Liver (tissue), 8 donors: ENCODE measurements at regions not wholly inside any gene's neighbourhood (a gene's known extent, or its start where the extent isn't known, plus 50 kb on each side); places are given as distances from the start of the nearest gene placed in this dataset.

ENCODE experiments used
- DNase-seq: peaks from one replicate; pipeline ENCODE4 v3.0.0-alpha.2; 2017; ENCODE audit warnings: low spot score
- H3K27ac ChIP-seq, 2 donors: one replicate each; pipeline ENCODE4 v1.7.0; 2013; ENCODE audit warnings: inconsistent platforms in 2 of 2, low read length in 2 of 2, control low read depth in 1 of 2, low read depth in 1 of 2, mild to moderate bottlenecking in 1 of 2
- H3K27me3 ChIP-seq, 4 donors: one replicate each; pipeline versions ENCODE4 v1.6.1 to v1.7.0; 2013; ENCODE audit warnings: low read length in 3 of 4, inconsistent platforms in 1 of 4, mild to moderate bottlenecking in 1 of 4, moderate library complexity in 1 of 4; ENCODE audit not compliant: control insufficient read depth in 4 of 4, insufficient read depth in 4 of 4
- H3K36me3 ChIP-seq, 4 donors: one replicate each; pipeline versions ENCODE4 v1.6.1 to v1.7.0; 2013; ENCODE audit warnings: low read length in 3 of 4, mild to moderate bottlenecking in 3 of 4, low read depth in 1 of 4, moderate library complexity in 1 of 4; ENCODE audit not compliant: control insufficient read depth in 4 of 4, insufficient read depth in 3 of 4
- H3K4me1 ChIP-seq, 4 donors: one replicate each; pipeline versions ENCODE4 v1.6.1 to v1.7.0; 2013; ENCODE audit warnings: low read length in 3 of 4, mild to moderate bottlenecking in 3 of 4, moderate library complexity in 1 of 4; ENCODE audit not compliant: control insufficient read depth in 4 of 4, insufficient read depth in 4 of 4
- H3K4me3 ChIP-seq, 3 donors: one replicate each; pipeline versions ENCODE4 v1.6.1 to v1.7.0; 2013; ENCODE audit warnings: low read length in 3 of 3, control low read depth in 1 of 3, low read depth in 1 of 3, mild to moderate bottlenecking in 1 of 3
- H3K9ac ChIP-seq, 2 donors: one replicate each; pipeline ENCODE4 v1.7.0; 2013; ENCODE audit warnings: low read length in 2 of 2, mild to moderate bottlenecking in 2 of 2, moderate library complexity in 2 of 2, control low read depth in 1 of 2, low read depth in 1 of 2
- H3K9me3 ChIP-seq, 4 donors: one replicate each; pipeline versions ENCODE4 v1.6.1 to v1.7.0; 2013; ENCODE audit warnings: low read length in 3 of 4; ENCODE audit not compliant: control insufficient read depth in 4 of 4
- EGR1 ChIP-seq, 2 donors: IDR thresholded peaks; 2 replicates each; pipeline ENCODE4 v1.6.1; 2016 to 2018; ENCODE audit warnings: antibody characterized with exemption in 2 of 2, low read depth in 2 of 2
- FOXA1 ChIP-seq: IDR thresholded peaks from 2 replicates; pipeline ENCODE4 v1.6.1; 2016; ENCODE audit warnings: antibody characterized with exemption
- FOXA2 ChIP-seq: IDR thresholded peaks from 2 replicates; pipeline ENCODE4 v1.6.1; 2016; ENCODE audit warnings: antibody characterized with exemption
- GABPA ChIP-seq, 2 donors: IDR thresholded peaks in 1 of 2; conservative IDR thresholded peaks in 1 of 2; 2 replicates each; pipeline ENCODE4 v1.6.1; 2016; ENCODE audit warnings: antibody characterized with exemption in 2 of 2, mild to moderate bottlenecking in 1 of 2, moderate library complexity in 1 of 2
- HNF4A ChIP-seq, 2 donors: conservative IDR thresholded peaks; 2 replicates each; pipeline ENCODE4 v1.6.1; 2016; ENCODE audit warnings: antibody characterized with exemption in 2 of 2, mild to moderate bottlenecking in 2 of 2
- HNF4G ChIP-seq: IDR thresholded peaks from 2 replicates; pipeline ENCODE4 v1.6.1; 2016; ENCODE audit warnings: antibody characterized with exemption
- JUND ChIP-seq, 2 donors: IDR thresholded peaks; 2 replicates each; pipeline ENCODE4 v1.6.1; 2016; ENCODE audit warnings: antibody characterized with exemption in 2 of 2
- NR2F2 ChIP-seq: IDR thresholded peaks from 2 replicates; pipeline ENCODE4 v1.6.1; 2016; ENCODE audit warnings: antibody characterized with exemption
- RAD21 ChIP-seq, 2 donors: IDR thresholded peaks; 2 replicates each; pipeline ENCODE4 v1.6.1; 2016; ENCODE audit warnings: antibody characterized with exemption in 2 of 2, mild to moderate bottlenecking in 2 of 2
- RXRA ChIP-seq, 2 donors: IDR thresholded peaks; 2 replicates each; pipeline ENCODE4 v1.6.1; 2017 to 2018; ENCODE audit warnings: antibody characterized with exemption in 2 of 2, mild to moderate bottlenecking in 1 of 2
- SP1 ChIP-seq: IDR thresholded peaks from 2 replicates; pipeline ENCODE4 v1.6.1; 2018; ENCODE audit warnings: antibody characterized with exemption, mild to moderate bottlenecking
- TAF1 ChIP-seq: conservative IDR thresholded peaks from 2 replicates; pipeline ENCODE4 v1.6.1; 2016; ENCODE audit warnings: antibody characterized with exemption, mild to moderate bottlenecking
- YY1 ChIP-seq: IDR thresholded peaks from 2 replicates; pipeline ENCODE4 v1.6.1; 2016; ENCODE audit warnings: antibody characterized with exemption, mild to moderate bottlenecking
- WGBS: extraction: QIAGEN DNeasy Blood & Tissue Kit; methylation state at CpG from one replicate; pipeline ENCODE4 v1.1.7; 2013; 5-methylcytosine and 5-hydroxymethylcytosine counted together
- TF ChIP-seq, protein P1 (sequence below): fragments of 150-350 bp; IDR thresholded peaks from 2 replicates; pipeline ENCODE4 v1.5.1; 2017; ENCODE audit warnings: improper control_type of control experiment, low read depth, low read length; ENCODE audit not compliant: missing input control
- TF ChIP-seq, protein P2 (sequence below): IDR thresholded peaks from 2 replicates; pipeline ENCODE4 v1.6.1; 2016; ENCODE audit warnings: antibody characterized with exemption, mild to moderate bottlenecking
- TF ChIP-seq, protein P3 (sequence below): IDR thresholded peaks from 2 replicates; pipeline ENCODE4 v1.6.1; 2016; ENCODE audit warnings: antibody characterized with exemption
- TF ChIP-seq, protein P4 (sequence below): IDR thresholded peaks from 2 replicates; pipeline ENCODE4 v1.6.1; 2016; ENCODE audit warnings: antibody characterized with exemption
- TF ChIP-seq, protein P5 (sequence below): IDR thresholded peaks from 2 replicates; pipeline ENCODE4 v1.6.1; 2016; ENCODE audit warnings: antibody characterized with exemption
- donor health status: healthy.
- donor health status: healthy.
- donor health status: healthy.
- donor health status: healthy.
- donor health status: healthy.

DNA sequence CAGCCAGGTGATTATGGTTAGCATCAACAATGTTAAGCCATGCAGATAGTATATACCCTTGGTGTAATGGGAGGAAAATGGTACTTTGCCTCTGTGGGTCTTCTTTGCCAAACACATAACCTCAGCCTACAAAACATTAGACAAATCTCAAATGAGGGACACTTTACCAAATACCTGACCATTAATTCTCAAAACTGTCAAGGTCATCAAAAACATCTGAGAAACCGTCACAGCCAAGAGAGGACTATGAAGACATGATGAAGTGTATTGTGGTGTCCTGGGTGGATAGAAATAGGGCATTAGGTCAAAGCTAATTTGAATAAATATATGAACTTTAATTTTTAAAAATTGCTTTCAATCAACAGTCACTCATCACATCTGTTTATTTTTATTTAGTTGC lies 1036.1 kb downstream of the AGBL1 start:
- Histone ChIP-seq H3K9ac (no peak overlapping the region), H3K4me3 (no peak overlapping the region), H3K9me3 (no peaks in the 10 kb centered on the region), H3K27me3 (no peaks in the 10 kb centered on the region), H3K36me3 (no peaks in the 10 kb centered on the region), H3K4me1 (no peaks in the 10 kb centered on the region), H3K27ac (no peak overlapping the region)
- WGBS = 79% methylated on average over 1 of the region's 1 CpG
- DNase-seq = no peak
- TF ChIP-seq NR2F2 (no peak), HNF4A (conservative IDR thresholded peaks at IDR 0.05) (no peak), RAD21 (IDR thresholded peaks at IDR 0.05) (no peak), HNF4G (no peak), TAF1 (no peak), JUND (IDR thresholded peaks at IDR 0.05) (no peak), SP1 (no peak), GABPA (IDR thresholded peaks at IDR 0.05 in 1 of 2, conservative IDR thresholded peaks at IDR 0.05 in 1 of 2) (no peak), FOXA1 (no peak), FOXA2 (no peak), RXRA (IDR thresholded peaks at IDR 0.05) (no peak), YY1 (no peak)
- TF ChIP-seq, protein P1, sequence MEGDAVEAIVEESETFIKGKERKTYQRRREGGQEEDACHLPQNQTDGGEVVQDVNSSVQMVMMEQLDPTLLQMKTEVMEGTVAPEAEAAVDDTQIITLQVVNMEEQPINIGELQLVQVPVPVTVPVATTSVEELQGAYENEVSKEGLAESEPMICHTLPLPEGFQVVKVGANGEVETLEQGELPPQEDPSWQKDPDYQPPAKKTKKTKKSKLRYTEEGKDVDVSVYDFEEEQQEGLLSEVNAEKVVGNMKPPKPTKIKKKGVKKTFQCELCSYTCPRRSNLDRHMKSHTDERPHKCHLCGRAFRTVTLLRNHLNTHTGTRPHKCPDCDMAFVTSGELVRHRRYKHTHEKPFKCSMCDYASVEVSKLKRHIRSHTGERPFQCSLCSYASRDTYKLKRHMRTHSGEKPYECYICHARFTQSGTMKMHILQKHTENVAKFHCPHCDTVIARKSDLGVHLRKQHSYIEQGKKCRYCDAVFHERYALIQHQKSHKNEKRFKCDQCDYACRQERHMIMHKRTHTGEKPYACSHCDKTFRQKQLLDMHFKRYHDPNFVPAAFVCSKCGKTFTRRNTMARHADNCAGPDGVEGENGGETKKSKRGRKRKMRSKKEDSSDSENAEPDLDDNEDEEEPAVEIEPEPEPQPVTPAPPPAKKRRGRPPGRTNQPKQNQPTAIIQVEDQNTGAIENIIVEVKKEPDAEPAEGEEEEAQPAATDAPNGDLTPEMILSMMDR = no peak
- TF ChIP-seq, protein P2, sequence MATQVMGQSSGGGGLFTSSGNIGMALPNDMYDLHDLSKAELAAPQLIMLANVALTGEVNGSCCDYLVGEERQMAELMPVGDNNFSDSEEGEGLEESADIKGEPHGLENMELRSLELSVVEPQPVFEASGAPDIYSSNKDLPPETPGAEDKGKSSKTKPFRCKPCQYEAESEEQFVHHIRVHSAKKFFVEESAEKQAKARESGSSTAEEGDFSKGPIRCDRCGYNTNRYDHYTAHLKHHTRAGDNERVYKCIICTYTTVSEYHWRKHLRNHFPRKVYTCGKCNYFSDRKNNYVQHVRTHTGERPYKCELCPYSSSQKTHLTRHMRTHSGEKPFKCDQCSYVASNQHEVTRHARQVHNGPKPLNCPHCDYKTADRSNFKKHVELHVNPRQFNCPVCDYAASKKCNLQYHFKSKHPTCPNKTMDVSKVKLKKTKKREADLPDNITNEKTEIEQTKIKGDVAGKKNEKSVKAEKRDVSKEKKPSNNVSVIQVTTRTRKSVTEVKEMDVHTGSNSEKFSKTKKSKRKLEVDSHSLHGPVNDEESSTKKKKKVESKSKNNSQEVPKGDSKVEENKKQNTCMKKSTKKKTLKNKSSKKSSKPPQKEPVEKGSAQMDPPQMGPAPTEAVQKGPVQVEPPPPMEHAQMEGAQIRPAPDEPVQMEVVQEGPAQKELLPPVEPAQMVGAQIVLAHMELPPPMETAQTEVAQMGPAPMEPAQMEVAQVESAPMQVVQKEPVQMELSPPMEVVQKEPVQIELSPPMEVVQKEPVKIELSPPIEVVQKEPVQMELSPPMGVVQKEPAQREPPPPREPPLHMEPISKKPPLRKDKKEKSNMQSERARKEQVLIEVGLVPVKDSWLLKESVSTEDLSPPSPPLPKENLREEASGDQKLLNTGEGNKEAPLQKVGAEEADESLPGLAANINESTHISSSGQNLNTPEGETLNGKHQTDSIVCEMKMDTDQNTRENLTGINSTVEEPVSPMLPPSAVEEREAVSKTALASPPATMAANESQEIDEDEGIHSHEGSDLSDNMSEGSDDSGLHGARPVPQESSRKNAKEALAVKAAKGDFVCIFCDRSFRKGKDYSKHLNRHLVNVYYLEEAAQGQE = no peak
- TF ChIP-seq, protein P3, sequence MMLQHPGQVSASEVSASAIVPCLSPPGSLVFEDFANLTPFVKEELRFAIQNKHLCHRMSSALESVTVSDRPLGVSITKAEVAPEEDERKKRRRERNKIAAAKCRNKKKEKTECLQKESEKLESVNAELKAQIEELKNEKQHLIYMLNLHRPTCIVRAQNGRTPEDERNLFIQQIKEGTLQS = no peak
- TF ChIP-seq, protein P4, sequence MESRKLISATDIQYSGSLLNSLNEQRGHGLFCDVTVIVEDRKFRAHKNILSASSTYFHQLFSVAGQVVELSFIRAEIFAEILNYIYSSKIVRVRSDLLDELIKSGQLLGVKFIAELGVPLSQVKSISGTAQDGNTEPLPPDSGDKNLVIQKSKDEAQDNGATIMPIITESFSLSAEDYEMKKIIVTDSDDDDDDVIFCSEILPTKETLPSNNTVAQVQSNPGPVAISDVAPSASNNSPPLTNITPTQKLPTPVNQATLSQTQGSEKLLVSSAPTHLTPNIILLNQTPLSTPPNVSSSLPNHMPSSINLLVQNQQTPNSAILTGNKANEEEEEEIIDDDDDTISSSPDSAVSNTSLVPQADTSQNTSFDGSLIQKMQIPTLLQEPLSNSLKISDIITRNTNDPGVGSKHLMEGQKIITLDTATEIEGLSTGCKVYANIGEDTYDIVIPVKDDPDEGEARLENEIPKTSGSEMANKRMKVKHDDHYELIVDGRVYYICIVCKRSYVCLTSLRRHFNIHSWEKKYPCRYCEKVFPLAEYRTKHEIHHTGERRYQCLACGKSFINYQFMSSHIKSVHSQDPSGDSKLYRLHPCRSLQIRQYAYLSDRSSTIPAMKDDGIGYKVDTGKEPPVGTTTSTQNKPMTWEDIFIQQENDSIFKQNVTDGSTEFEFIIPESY = no peak

DNA sequence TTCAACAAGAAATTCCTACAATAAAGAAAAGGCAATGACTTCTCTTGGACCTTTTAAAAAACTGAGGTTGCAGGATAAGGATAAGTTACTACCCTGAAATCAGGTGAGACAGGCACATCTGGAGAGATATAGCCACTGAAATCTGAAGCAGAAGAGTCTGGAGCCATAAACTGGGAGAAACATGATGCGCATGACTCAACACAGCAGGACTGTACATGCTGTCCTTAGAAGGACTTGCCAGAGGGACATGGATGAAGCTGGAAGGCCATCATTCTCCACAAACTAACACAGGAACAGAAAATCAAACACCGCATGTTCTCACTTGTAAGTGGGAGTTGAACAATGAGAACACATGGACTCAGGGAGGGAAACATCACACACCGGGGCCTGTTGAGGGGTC lies 1020.2 kb downstream of the AGBL1 start:
- no peak for DNase-seq
- Histone ChIP-seq H3K4me1 (no peaks in the 10 kb centered on the region), H3K27me3 (no peaks in the 10 kb centered on the region), H3K4me3 (no peak overlapping the region), H3K9ac (no peak overlapping the region), H3K27ac (no peak overlapping the region), H3K36me3 (no peaks in the 10 kb centered on the region), H3K9me3 (peaks cover 2 to 3% (median 2%) of the 10 kb centered on the region in 4 donors)
- 90% methylated on average over 3 of the region's 3 CpGs for WGBS
- TF ChIP-seq, protein P3 = no peak
- TF ChIP-seq HNF4G (no peak), EGR1 (IDR thresholded peaks at IDR 0.05; ENCODE audit: low read depth in 2 of 2) (no peak), RAD21 (IDR thresholded peaks at IDR 0.05) (no peak), RXRA (IDR thresholded peaks at IDR 0.05) (no peak), HNF4A (conservative IDR thresholded peaks at IDR 0.05) (no peak), NR2F2 (no peak), JUND (IDR thresholded peaks at IDR 0.05) (no peak), GABPA (IDR thresholded peaks at IDR 0.05 in 1 of 2, conservative IDR thresholded peaks at IDR 0.05 in 1 of 2) (no peak), YY1 (no peak), TAF1 (no peak), FOXA1 (no peak)
- TF ChIP-seq, protein P5, sequence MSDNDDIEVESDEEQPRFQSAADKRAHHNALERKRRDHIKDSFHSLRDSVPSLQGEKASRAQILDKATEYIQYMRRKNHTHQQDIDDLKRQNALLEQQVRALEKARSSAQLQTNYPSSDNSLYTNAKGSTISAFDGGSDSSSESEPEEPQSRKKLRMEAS = no peak
- TF ChIP-seq, protein P2 = no peak
- TF ChIP-seq, protein P4 = no peak
